Progenitor cell of endocrine pancreas (in vitro differentiated cells): ENCODE measurements at regions not wholly inside any gene's neighbourhood (a gene's known extent, or its start where the extent isn't known, plus 50 kb on each side); places are given as distances from the start of the nearest gene placed in this dataset.

Source experiments
- DNase-seq: peaks from one replicate; pipeline ENCODE4 v3.0.0; 2021; ENCODE audit warnings: low spot score; ENCODE audit not compliant: unreplicated experiment
- H3K27ac Mint-ChIP-seq: 2 replicates; pipeline ENCODE4 v1.8.0; 2021; ENCODE audit warnings: mild to moderate bottlenecking, moderate library complexity, mixed read lengths
- H3K27me3 Mint-ChIP-seq: 2 replicates; pipeline ENCODE4 v1.8.0; 2021; ENCODE audit warnings: mixed read lengths
- H3K36me3 Mint-ChIP-seq: 2 replicates; pipeline ENCODE4 v1.8.0; 2022; ENCODE audit warnings: mixed read lengths; ENCODE audit not compliant: insufficient read depth
- H3K4me1 Mint-ChIP-seq: 2 replicates; pipeline ENCODE4 v1.8.0; 2021; ENCODE audit warnings: low read depth, mixed read lengths
- H3K4me3 Mint-ChIP-seq: 2 replicates; pipeline ENCODE4 v1.8.0; 2021; ENCODE audit warnings: low read depth, mild to moderate bottlenecking, moderate library complexity, mixed read lengths
- H3K9me3 Mint-ChIP-seq: 2 replicates; pipeline ENCODE4 v1.8.0; 2021; ENCODE audit warnings: low read depth, mixed read lengths
- CTCF ChIP-seq: fragments of 200-600 bp; sonication (generic); IDR thresholded peaks from one replicate; pipeline ENCODE4 v1.5.0; 2021; ENCODE audit warnings: antibody characterized with exemption, mild to moderate bottlenecking; ENCODE audit not compliant: unreplicated experiment

- Mint-ChIP-seq H3K27me3 (peaks cover 5% of the 10 kb centered on the region), H3K4me3 (peak overlapping the region; percentile 48), H3K4me1 (peaks cover 27% of the 10 kb centered on the region), H3K36me3 (no peaks in the 10 kb centered on the region), H3K27ac (peak overlapping the region; percentile 92), H3K9me3 (no peaks in the 10 kb centered on the region)
- no peak for TF ChIP-seq CTCF
- no peak for DNase-seq
These were observed 94.1 kb upstream of the CASZ1 start for GRCh38 chr1:10890491-10891071.

GRCh38 chr1:10891091-10891490 lies 94.6 kb upstream of the CASZ1 start:
- no peak for DNase-seq
- no peak overlapping the region for H3K4me3 Mint-ChIP-seq
- peaks cover 5% of the 10 kb centered on the region for H3K27me3 Mint-ChIP-seq
- no peak for TF ChIP-seq CTCF
- H3K36me3 Mint-ChIP-seq = no peaks in the 10 kb centered on the region
- peaks cover 31% of the 10 kb centered on the region for H3K4me1 Mint-ChIP-seq
- peak overlapping the region; percentile 11 for H3K27ac Mint-ChIP-seq
- H3K9me3 Mint-ChIP-seq = no peaks in the 10 kb centered on the region

- Mint-ChIP-seq H3K9me3 (no peaks in the 10 kb centered on the region), H3K4me1 (peaks cover 33% of the 10 kb centered on the region), H3K27me3 (peaks cover 5% of the 10 kb centered on the region), H3K27ac (no peak overlapping the region), H3K4me3 (no peak overlapping the region), H3K36me3 (no peaks in the 10 kb centered on the region)
- no peak for DNase-seq
- no peak for TF ChIP-seq CTCF
These were observed 96.0 kb upstream of the CASZ1 start for GRCh38 chr1:10892138-10893065.

GRCh38 chr1:10895621-10896020 lies 99.2 kb upstream of the CASZ1 start:
- no peak for TF ChIP-seq CTCF
- no peak overlapping the region for H3K4me3 Mint-ChIP-seq
- H3K4me1 Mint-ChIP-seq = peaks cover 29% of the 10 kb centered on the region
- peak overlapping the region; percentile 29 for H3K27ac Mint-ChIP-seq
- DNase-seq = no peak
- H3K36me3 Mint-ChIP-seq = no peaks in the 10 kb centered on the region
- peaks cover 3% of the 10 kb centered on the region for H3K27me3 Mint-ChIP-seq
- H3K9me3 Mint-ChIP-seq = no peaks in the 10 kb centered on the region

- H3K27me3 Mint-ChIP-seq = peaks cover 3% of the 10 kb centered on the region
- no peaks in the 10 kb centered on the region for H3K9me3 Mint-ChIP-seq
- TF ChIP-seq CTCF = no peak
- no peak overlapping the region for H3K4me3 Mint-ChIP-seq
- H3K4me1 Mint-ChIP-seq = peaks cover 27% of the 10 kb centered on the region
- H3K27ac Mint-ChIP-seq = no peak overlapping the region
- no peaks in the 10 kb centered on the region for H3K36me3 Mint-ChIP-seq
- no peak for DNase-seq
These were observed 100.2 kb upstream of the CASZ1 start for GRCh38 chr1:10896673-10897072.
